GM12878 (cell line): ENCODE measurements at regions not wholly inside any gene's neighbourhood (a gene's known extent, or its start where the extent isn't known, plus 50 kb on each side); places are given as distances from the start of the nearest gene placed in this dataset.

Experiments used
- ATF7 ChIP-seq: fragments of 450-650 bp; IDR thresholded peaks from 2 replicates; pipeline ENCODE4 v1.6.1; 2016; ENCODE audit warnings: low read depth, mild to moderate bottlenecking
- MYC ChIP-seq: IDR thresholded peaks from 2 replicates; pipeline ENCODE4 v1.6.1; 2011; ENCODE audit warnings: mild to moderate bottlenecking, low read length, moderate library complexity, inconsistent platforms; ENCODE audit not compliant: insufficient read depth, insufficient replicate concordance, insufficient read length, severe bottlenecking
- SKIL ChIP-seq: fragments of 450-650 bp; IDR thresholded peaks from 2 replicates; pipeline ENCODE4 v1.6.1; 2017; ENCODE audit warnings: mild to moderate bottlenecking, low read depth, inconsistent platforms; ENCODE audit not compliant: poor library complexity, severe bottlenecking
- SREBF1 ChIP-seq: IDR thresholded peaks from 2 replicates; pipeline ENCODE4 v1.6.1; 2012; ENCODE audit warnings: mild to moderate bottlenecking, low read length
- TF ChIP-seq, protein P1 (sequence below): fragments of 150-350 bp; IDR thresholded peaks from 2 replicates; pipeline ENCODE4 v1.6.1; 2016; ENCODE audit warnings: low read depth, low read length

- TF ChIP-seq MYC (no peak), SREBF1 (no peak), SKIL (no peak), ATF7 (no peak)
- TF ChIP-seq, protein P1, sequence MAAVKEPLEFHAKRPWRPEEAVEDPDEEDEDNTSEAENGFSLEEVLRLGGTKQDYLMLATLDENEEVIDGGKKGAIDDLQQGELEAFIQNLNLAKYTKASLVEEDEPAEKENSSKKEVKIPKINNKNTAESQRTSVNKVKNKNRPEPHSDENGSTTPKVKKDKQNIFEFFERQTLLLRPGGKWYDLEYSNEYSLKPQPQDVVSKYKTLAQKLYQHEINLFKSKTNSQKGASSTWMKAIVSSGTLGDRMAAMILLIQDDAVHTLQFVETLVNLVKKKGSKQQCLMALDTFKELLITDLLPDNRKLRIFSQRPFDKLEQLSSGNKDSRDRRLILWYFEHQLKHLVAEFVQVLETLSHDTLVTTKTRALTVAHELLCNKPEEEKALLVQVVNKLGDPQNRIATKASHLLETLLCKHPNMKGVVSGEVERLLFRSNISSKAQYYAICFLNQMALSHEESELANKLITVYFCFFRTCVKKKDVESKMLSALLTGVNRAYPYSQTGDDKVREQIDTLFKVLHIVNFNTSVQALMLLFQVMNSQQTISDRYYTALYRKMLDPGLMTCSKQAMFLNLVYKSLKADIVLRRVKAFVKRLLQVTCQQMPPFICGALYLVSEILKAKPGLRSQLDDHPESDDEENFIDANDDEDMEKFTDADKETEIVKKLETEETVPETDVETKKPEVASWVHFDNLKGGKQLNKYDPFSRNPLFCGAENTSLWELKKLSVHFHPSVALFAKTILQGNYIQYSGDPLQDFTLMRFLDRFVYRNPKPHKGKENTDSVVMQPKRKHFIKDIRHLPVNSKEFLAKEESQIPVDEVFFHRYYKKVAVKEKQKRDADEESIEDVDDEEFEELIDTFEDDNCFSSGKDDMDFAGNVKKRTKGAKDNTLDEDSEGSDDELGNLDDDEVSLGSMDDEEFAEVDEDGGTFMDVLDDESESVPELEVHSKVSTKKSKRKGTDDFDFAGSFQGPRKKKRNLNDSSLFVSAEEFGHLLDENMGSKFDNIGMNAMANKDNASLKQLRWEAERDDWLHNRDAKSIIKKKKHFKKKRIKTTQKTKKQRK: no peak
Observed at GRCh38 chr10:84695902-84696301, 367.5 kb downstream of the CCSER2 start.
